DND-41 (cell line): ENCODE measurements at regions not wholly inside any gene's neighbourhood (a gene's known extent, or its start where the extent isn't known, plus 50 kb on each side); places are given as distances from the start of the nearest gene placed in this dataset.

Source experiments
- ATAC-seq: fragments of 200-7000 bp; cut with Tn5 transposase; 3 replicates; pipeline ENCODE4 v1.9.1; 2021; ENCODE audit warnings: low read depth; ENCODE audit not compliant: insufficient read depth
- DNase-seq: peaks from one replicate; pipeline ENCODE4 v3.0.0-alpha.2; 2020
- H2AFZ ChIP-seq: 2 replicates; pipeline ENCODE4 v1.6.0; 2012; ENCODE audit warnings: low read depth, low read length
- H3K27ac ChIP-seq: 2 replicates; pipeline ENCODE4 v1.5.1; 2012; ENCODE audit warnings: low read length, inconsistent platforms
- H3K27me3 ChIP-seq: fragments of 200-600 bp; sonication (generic); 2 replicates; pipeline ENCODE4 v1.6.0; 2012; ENCODE audit warnings: low read length, mild to moderate bottlenecking, inconsistent platforms; ENCODE audit not compliant: insufficient read depth, poor library complexity
- H3K36me3 ChIP-seq: 2 replicates; pipeline ENCODE4 v1.5.1; 2012; ENCODE audit warnings: low read length, inconsistent platforms; ENCODE audit not compliant: insufficient read depth
- H3K4me1 ChIP-seq: 2 replicates; pipeline ENCODE4 v1.5.1; 2012; ENCODE audit warnings: mild to moderate bottlenecking, low read length; ENCODE audit not compliant: insufficient read depth
- H3K4me2 ChIP-seq: 2 replicates; pipeline ENCODE4 v1.6.0; 2012; ENCODE audit warnings: mild to moderate bottlenecking, moderate library complexity, low read length, inconsistent platforms; ENCODE audit not compliant: insufficient read depth
- H3K4me3 ChIP-seq, 2 experiments: fragments of 200-600 bp in 1 of 2; shearing (Covaris generic) in 1 of 2; 2 replicates each; pipeline ENCODE4 v1.5.1; 2012 to 2016; ENCODE audit warnings: inconsistent platforms in 2 of 2, low read length in 2 of 2, mild to moderate bottlenecking in 2 of 2, low read depth in 1 of 2, moderate library complexity in 1 of 2
- H3K79me2 ChIP-seq: 2 replicates; pipeline ENCODE4 v1.6.0; 2012; ENCODE audit warnings: low read length, inconsistent platforms; ENCODE audit not compliant: insufficient read depth
- H3K9ac ChIP-seq: 2 replicates; pipeline ENCODE4 v1.6.0; 2012; ENCODE audit warnings: low read depth, mild to moderate bottlenecking, inconsistent platforms, low read length, moderate library complexity
- H3K9me3 ChIP-seq: 2 replicates; pipeline ENCODE4 v1.5.1; 2012; ENCODE audit warnings: low read length, moderate library complexity, mild to moderate bottlenecking, inconsistent platforms; ENCODE audit not compliant: insufficient read depth, severe bottlenecking
- H4K20me1 ChIP-seq: 2 replicates; pipeline ENCODE4 v1.6.0; 2012; ENCODE audit warnings: low read length; ENCODE audit not compliant: insufficient read depth
- CTCF ChIP-seq: IDR thresholded peaks from 2 replicates; pipeline ENCODE4 v1.5.1; 2012; ENCODE audit warnings: borderline replicate concordance, low read length, moderate library complexity, mild to moderate bottlenecking; ENCODE audit not compliant: poor library complexity, severe bottlenecking; ENCODE audit errors: extremely low read depth
- EZH2 ChIP-seq: IDR thresholded peaks from 3 replicates; pipeline ENCODE4 v1.6.1; 2012; ENCODE audit warnings: borderline replicate concordance, low read depth, mild to moderate bottlenecking, moderate library complexity, low read length, inconsistent platforms; ENCODE audit not compliant: severe bottlenecking

- Histone ChIP-seq H3K4me1 (no peaks in the 10 kb centered on the region), H3K4me3 (no peak overlapping the region), H3K36me3 (no peaks in the 10 kb centered on the region), H3K9me3 (no peaks in the 10 kb centered on the region), H3K27me3 (no peaks in the 10 kb centered on the region), H3K79me2 (no peaks in the 10 kb centered on the region), H3K27ac (no peak overlapping the region), H2AFZ (no peak overlapping the region), H4K20me1 (no peaks in the 10 kb centered on the region), H3K4me2 (no peak overlapping the region), H3K9ac (no peak overlapping the region)
- ATAC-seq (no peak), DNase-seq (no peak)
- TF ChIP-seq EZH2 (no peak), CTCF (no peak)
These were observed 136.9 kb upstream of the PDE5A start for GRCh38 chr4:119765469-119765868.

DNA sequence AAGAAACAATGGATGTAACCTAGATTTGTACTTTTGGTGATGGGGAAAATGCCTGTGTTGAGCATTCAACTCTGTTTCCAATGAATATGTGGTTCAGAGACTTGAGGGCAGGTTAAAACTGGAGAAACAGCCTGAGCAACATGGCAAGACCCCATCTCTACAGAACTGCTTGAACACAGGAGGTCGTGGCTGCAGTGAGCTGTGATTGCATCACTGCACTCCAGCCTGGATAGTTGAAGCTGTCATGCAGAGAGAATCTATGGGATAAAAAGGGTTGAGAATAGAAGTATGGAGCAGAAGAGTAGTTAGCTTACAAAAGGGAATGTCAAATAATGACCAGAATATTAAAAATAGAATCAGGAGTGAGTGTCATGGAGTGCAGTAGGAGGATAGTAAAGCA lies 134.8 kb upstream of the PDE5A start:
- no peak overlapping the region for H3K27ac ChIP-seq
- no peaks in the 10 kb centered on the region for H3K9me3 ChIP-seq
- DNase-seq: no peak
- H3K4me2 ChIP-seq: no peak overlapping the region
- H3K4me1 ChIP-seq: no peaks in the 10 kb centered on the region
- ATAC-seq: no peak
- no peaks in the 10 kb centered on the region for H4K20me1 ChIP-seq
- H2AFZ ChIP-seq: no peak overlapping the region
- H3K36me3 ChIP-seq: no peaks in the 10 kb centered on the region
- no peak overlapping the region for H3K9ac ChIP-seq
- H3K4me3 ChIP-seq: no peak overlapping the region
- no peaks in the 10 kb centered on the region for H3K27me3 ChIP-seq
- TF ChIP-seq CTCF: no peak
- TF ChIP-seq EZH2: no peak
- H3K79me2 ChIP-seq: no peaks in the 10 kb centered on the region

GRCh38 chr4:119755599-119755998 lies 127.0 kb upstream of the PDE5A start:
- Histone ChIP-seq H4K20me1 (no peaks in the 10 kb centered on the region), H3K27ac (no peak overlapping the region), H3K4me1 (no peaks in the 10 kb centered on the region), H3K79me2 (no peaks in the 10 kb centered on the region), H2AFZ (no peak overlapping the region), H3K27me3 (no peaks in the 10 kb centered on the region), H3K4me3 (no peak overlapping the region), H3K4me2 (no peak overlapping the region), H3K9me3 (no peaks in the 10 kb centered on the region), H3K36me3 (no peaks in the 10 kb centered on the region), H3K9ac (no peak overlapping the region)
- DNase-seq: no peak
- TF ChIP-seq CTCF (no peak), EZH2 (no peak)
- no peak for ATAC-seq

- no peak overlapping the region for H3K4me2 ChIP-seq
- no peaks in the 10 kb centered on the region for H3K79me2 ChIP-seq
- H3K27me3 ChIP-seq: no peaks in the 10 kb centered on the region
- TF ChIP-seq EZH2 (no peak), CTCF (no peak)
- H3K27ac ChIP-seq: no peak overlapping the region
- DNase-seq (no peak), ATAC-seq (no peak)
- H2AFZ ChIP-seq: no peak overlapping the region
- no peaks in the 10 kb centered on the region for H3K36me3 ChIP-seq
- H3K4me3 ChIP-seq: no peak overlapping the region
- no peaks in the 10 kb centered on the region for H3K4me1 ChIP-seq
- no peaks in the 10 kb centered on the region for H3K9me3 ChIP-seq
- no peaks in the 10 kb centered on the region for H4K20me1 ChIP-seq
- H3K9ac ChIP-seq: no peak overlapping the region
These were observed 124.3 kb upstream of the PDE5A start for GRCh38 chr4:119752936-119753335.
